22Rv1 (cell line): ENCODE measurements at regions not wholly inside any gene's neighbourhood (a gene's known extent, or its start where the extent isn't known, plus 50 kb on each side); places are given as distances from the start of the nearest gene placed in this dataset.

Source experiments
- H3K27ac ChIP-seq: fragments of 450-650 bp; 2 replicates; pipeline ENCODE4 v1.5.1; 2017
- CTCF ChIP-seq: fragments of 450-650 bp; IDR thresholded peaks from 2 replicates; pipeline ENCODE4 v1.5.1; 2017; ENCODE audit warnings: mild to moderate bottlenecking
- ZFX ChIP-seq: fragments of 450-650 bp; IDR thresholded peaks from 2 replicates; pipeline ENCODE4 v1.6.1; 2017; ENCODE audit warnings: antibody characterized with exemption, borderline replicate concordance

- no peak overlapping the region for H3K27ac ChIP-seq
- TF ChIP-seq ZFX (no peak), CTCF (no peak)
Observed at GRCh38 chr3:135629701-135630408, 335.7 kb upstream of the PPP2R3A start.

GRCh38 chr3:135632556-135633065 lies 332.9 kb upstream of the PPP2R3A start:
- TF ChIP-seq CTCF (no peak), ZFX (no peak)
- H3K27ac ChIP-seq, result no peak overlapping the region

DNA sequence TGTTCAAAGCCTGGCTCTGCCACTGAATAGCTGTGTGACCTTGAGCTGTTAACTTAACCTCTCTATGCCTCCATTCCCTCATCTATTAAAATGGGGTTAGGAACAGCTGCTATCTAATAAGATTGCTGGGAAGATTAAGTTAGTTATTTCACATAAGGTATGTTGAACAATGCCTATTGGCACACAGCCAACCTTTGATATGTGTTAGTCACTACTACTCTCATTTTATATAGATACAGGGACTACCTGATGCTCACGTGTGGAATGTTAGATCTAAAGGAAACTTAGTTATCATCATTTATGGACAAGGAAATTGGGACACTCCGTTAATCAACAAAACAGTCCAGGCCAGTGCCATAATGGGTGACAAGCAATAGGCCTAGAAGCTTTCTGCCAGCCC lies 332.4 kb upstream of the PPP2R3A start:
- no peak overlapping the region for H3K27ac ChIP-seq
- TF ChIP-seq ZFX (no peak), CTCF (no peak)

- no peak overlapping the region for H3K27ac ChIP-seq
- no peak for TF ChIP-seq CTCF
Observed at GRCh38 chr3:135636596-135636995, 328.9 kb upstream of the PPP2R3A start.

DNA sequence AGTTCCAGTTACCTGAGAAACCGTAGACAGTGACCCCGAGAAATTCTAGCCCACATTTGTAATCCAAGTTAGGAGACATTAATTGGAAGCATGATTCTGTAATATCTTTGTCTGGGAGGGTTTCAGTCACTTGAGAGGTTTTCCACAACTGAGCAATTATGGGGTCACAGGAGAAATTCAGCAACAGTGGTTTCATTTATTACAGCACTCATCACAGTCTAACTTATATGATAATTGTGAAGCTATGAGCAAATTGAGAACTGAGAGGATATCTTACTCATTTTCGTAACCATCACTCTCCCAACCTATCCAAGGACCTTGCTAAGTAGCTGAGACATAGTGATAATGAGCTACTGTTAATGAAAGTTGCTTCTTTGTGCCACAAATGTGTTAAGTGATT lies 328.5 kb upstream of the PPP2R3A start:
- no peak overlapping the region for H3K27ac ChIP-seq
- TF ChIP-seq ZFX, result no peak
- TF ChIP-seq CTCF, result no peak

- no peak overlapping the region for H3K27ac ChIP-seq
- TF ChIP-seq ZFX (no peak), CTCF (no peak)
Observed at GRCh38 chr3:135641761-135642160, 323.8 kb upstream of the PPP2R3A start.

- no peak overlapping the region for H3K27ac ChIP-seq
- no peak for TF ChIP-seq ZFX
- TF ChIP-seq CTCF, result no peak
Observed at GRCh38 chr3:135645541-135645940, 320.0 kb upstream of the PPP2R3A start.
